Activated CD4-positive, alpha-beta T cell treated with anti-CD3 and anti-CD28 coated beads for 36 hours (primary cell): ENCODE measurements at regions not wholly inside any gene's neighbourhood (a gene's known extent, or its start where the extent isn't known, plus 50 kb on each side); places are given as distances from the start of the nearest gene placed in this dataset.
"Not testable (repeated sequence)": the region's sequence is repeated elsewhere in the genome, so short reads cannot be mapped to it uniquely, and the experiment has no call there.

ENCODE experiments used
- ATAC-seq: fragments of 200-7000 bp; cut with Tn5 transposase; one replicate; pipeline ENCODE4 v1.10.0; 2021; ENCODE audit warnings: mild to moderate bottlenecking, moderate library complexity
- CTCF ChIA-PET: fragments of 350-600 bp; sonication (Branson Sonifier 250); formaldehyde crosslinking; loops from one replicate; lab custom pipeline; 2021; ENCODE audit warnings: antibody characterized with exemption; lab: Charles Lee
- POLR2A ChIA-PET: fragments of 350-600 bp; sonication (Branson Sonifier 250); formaldehyde crosslinking; loops from one replicate; lab custom pipeline; 2021; ENCODE audit warnings: antibody characterized with exemption, inconsistent platforms; lab: Charles Lee
- DNase-seq: peaks from one replicate; pipeline ENCODE4 v3.0.0-alpha.2; 2020
- H3K27ac Mint-ChIP-seq: one replicate; pipeline ENCODE4 v1.8.0; 2021; ENCODE audit warnings: mixed read lengths
- H3K27me3 Mint-ChIP-seq: one replicate; pipeline ENCODE4 v1.8.0; 2021; ENCODE audit warnings: mixed read lengths
- H3K36me3 Mint-ChIP-seq: one replicate; pipeline ENCODE4 v1.8.0; 2021; ENCODE audit warnings: low read depth, mixed read lengths
- H3K4me1 Mint-ChIP-seq: one replicate; pipeline ENCODE4 v1.8.0; 2021; ENCODE audit warnings: mixed read lengths
- H3K4me3 Mint-ChIP-seq: one replicate; pipeline ENCODE4 v1.8.0; 2021; ENCODE audit warnings: mild to moderate bottlenecking, moderate library complexity, mixed read lengths
- H3K9me3 Mint-ChIP-seq: one replicate; pipeline ENCODE4 v1.8.0; 2021; ENCODE audit warnings: low read depth, mixed read lengths
- intact Hi-C, 2 experiments: fragments of 100-400 bp; cut with DNase I in 1 of 2; cut with micrococcal nuclease in 1 of 2; formaldehyde crosslinking; loops; one replicate each; pipeline versions ENCODE4 v1.14.2 to v1.15.1; 2022 to 2024; cut with DNase I, micrococcal nuclease

GRCh38 chr1:242811092-242811840, 286.8 kb upstream of the PLD5 start:
- H3K27me3 Mint-ChIP-seq = peaks cover 9% of the 10 kb centered on the region
- ATAC-seq (no peak), DNase-seq (no peak)
- no peaks in the 10 kb centered on the region for H3K4me1 Mint-ChIP-seq
- no peaks in the 10 kb centered on the region for H3K36me3 Mint-ChIP-seq
- POLR2A ChIA-PET = no interaction called here
- CTCF ChIA-PET = no interaction called here
- H3K27ac Mint-ChIP-seq = no peak overlapping the region
- no peaks in the 10 kb centered on the region for H3K9me3 Mint-ChIP-seq
- H3K4me3 Mint-ChIP-seq = no peak overlapping the region
- intact Hi-C loops = no loop called here

DNA sequence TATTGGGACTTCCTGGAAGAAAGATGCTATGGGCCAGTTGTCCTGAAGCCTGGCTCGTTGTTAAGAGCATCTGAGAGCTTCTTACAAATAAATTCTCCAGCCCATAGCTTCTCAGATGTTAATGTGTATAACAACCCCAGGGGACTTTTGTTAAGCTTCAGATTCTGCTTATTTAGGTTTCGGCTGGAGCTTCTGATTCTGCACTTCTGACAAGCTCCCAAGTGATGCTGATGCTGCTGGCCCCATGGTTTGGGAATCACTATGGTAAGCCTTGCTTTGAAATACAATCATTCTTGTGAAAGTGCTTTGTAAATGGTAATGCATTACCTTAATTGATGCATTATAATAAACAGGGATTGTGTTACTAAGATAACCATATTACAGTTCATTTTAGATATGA, 281.8 kb upstream of the PLD5 start:
- DNase-seq = no peak
- ATAC-seq = no peak
- H3K4me3 Mint-ChIP-seq = no peak overlapping the region
- intact Hi-C loops = no loop called here
- H3K27ac Mint-ChIP-seq = no peak overlapping the region
- ChIA-PET CTCF (no interaction called here), POLR2A (no interaction called here)
- H3K9me3 Mint-ChIP-seq = no peaks in the 10 kb centered on the region
- no peaks in the 10 kb centered on the region for H3K4me1 Mint-ChIP-seq
- H3K36me3 Mint-ChIP-seq = no peaks in the 10 kb centered on the region
- H3K27me3 Mint-ChIP-seq = no peaks in the 10 kb centered on the region

- H3K27ac Mint-ChIP-seq, POLR2A ChIA-PET, H3K9me3 Mint-ChIP-seq, H3K4me1 Mint-ChIP-seq, H3K4me3 Mint-ChIP-seq, CTCF ChIA-PET, H3K36me3 Mint-ChIP-seq, H3K27me3 Mint-ChIP-seq, DNase-seq, intact Hi-C loops, ATAC-seq: not testable (repeated sequence)
Measured at GRCh38 chr1:242805360-242805759, 280.9 kb upstream of the PLD5 start.

DNA sequence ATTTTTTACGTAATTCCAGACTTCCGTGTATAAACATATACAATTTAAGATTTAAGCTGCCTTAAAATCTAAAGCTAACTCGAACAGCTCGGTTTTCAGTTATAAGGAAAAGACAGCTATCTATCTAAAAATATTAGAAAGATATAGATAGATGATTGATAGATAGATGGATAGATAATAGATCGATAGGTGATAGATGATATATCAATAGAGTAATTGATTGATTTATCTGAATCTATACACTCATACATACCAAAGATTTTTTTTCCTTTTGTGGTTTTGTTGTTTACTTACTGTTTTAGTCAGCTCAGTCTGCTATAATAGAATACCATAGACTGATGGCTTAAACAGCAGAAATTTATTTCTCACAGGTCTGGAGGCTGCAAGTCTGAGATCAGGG, 278.5 kb upstream of the PLD5 start:
- POLR2A ChIA-PET = no interaction called here
- H3K27ac Mint-ChIP-seq = no peak overlapping the region

DNA sequence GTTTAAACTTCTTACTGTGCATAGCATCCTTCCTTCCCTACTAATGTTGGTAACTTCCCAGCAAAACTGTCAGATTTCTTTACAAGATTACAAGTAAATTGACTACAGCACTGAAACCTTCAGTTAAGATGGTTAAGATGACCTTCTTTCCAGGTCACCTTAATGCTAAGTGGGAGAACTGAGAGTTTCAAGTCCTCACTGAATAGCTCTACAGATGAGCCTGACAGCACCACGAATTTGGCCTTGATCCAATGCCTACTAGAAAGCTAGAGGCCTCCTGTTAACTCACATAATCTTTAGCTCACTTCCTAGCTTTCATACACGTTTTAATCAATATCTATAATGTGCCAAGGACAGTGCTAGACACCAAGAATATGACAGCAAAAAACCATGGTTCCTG, 276.0 kb upstream of the PLD5 start:
- Mint-ChIP-seq H3K36me3 (no peaks in the 10 kb centered on the region), H3K27me3 (peaks cover 2% of the 10 kb centered on the region), H3K4me1 (no peaks in the 10 kb centered on the region), H3K27ac (no peak overlapping the region), H3K4me3 (no peak overlapping the region), H3K9me3 (no peaks in the 10 kb centered on the region)
- POLR2A ChIA-PET = no interaction called here
- ATAC-seq = no peak
- no peak for DNase-seq
- intact Hi-C loops = no loop called here
- CTCF ChIA-PET = no interaction called here

More for the DNA sequence above, 278.5 kb upstream of the PLD5 start:
- intact Hi-C loops = no loop called here
- DNase-seq = no peak
- H3K4me3 Mint-ChIP-seq = no peak overlapping the region
- H3K36me3 Mint-ChIP-seq = no peaks in the 10 kb centered on the region
- ATAC-seq = no peak
- CTCF ChIA-PET = no interaction called here
- no peaks in the 10 kb centered on the region for H3K4me1 Mint-ChIP-seq
- H3K27me3 Mint-ChIP-seq = no peaks in the 10 kb centered on the region
- no peaks in the 10 kb centered on the region for H3K9me3 Mint-ChIP-seq

DNA sequence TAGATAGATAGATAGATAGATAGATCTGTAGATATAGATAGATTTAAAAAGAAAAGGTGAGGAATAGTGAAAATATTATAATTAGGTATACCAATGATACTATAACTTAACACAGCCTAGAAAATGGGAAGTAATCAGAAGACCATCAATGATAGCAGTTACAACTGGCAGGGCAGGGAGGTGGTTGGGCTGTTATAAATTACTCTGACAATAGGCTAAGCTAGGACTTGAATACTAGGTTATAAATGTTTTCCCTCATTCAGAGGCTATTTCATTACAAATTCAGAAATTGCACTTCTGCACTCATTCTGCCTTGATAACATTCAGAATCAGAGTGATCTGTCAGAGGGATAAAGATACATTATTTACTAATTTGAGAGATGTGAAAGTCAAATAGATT, 273.4 kb upstream of the PLD5 start:
- no peak for ATAC-seq
- Mint-ChIP-seq H3K27me3 (peaks cover 2% of the 10 kb centered on the region), H3K36me3 (no peaks in the 10 kb centered on the region), H3K4me1 (no peaks in the 10 kb centered on the region), H3K9me3 (no peaks in the 10 kb centered on the region), H3K27ac (no peak overlapping the region), H3K4me3 (no peak overlapping the region)
- POLR2A ChIA-PET = no interaction called here
- CTCF ChIA-PET = no interaction called here
- intact Hi-C loops = no loop called here
- no peak for DNase-seq

GRCh38 chr1:242788771-242789170, 264.3 kb upstream of the PLD5 start:
- Mint-ChIP-seq H3K27ac (no peak overlapping the region), H3K4me3 (no peak overlapping the region), H3K36me3 (no peaks in the 10 kb centered on the region), H3K27me3 (peaks cover 7% of the 10 kb centered on the region), H3K4me1 (no peaks in the 10 kb centered on the region), H3K9me3 (no peaks in the 10 kb centered on the region)
- intact Hi-C loops = no loop called here
- DNase-seq = no peak
- ChIA-PET CTCF (no interaction called here), POLR2A (no interaction called here)
- no peak for ATAC-seq

- CTCF ChIA-PET = interaction anchor here (0.5 kb wide), 1 partner anchor 135 kb away, joined by 3 read pairs; no protein-coding TSS in a partner anchor
- H3K9me3 Mint-ChIP-seq = no peaks in the 10 kb centered on the region
Measured at GRCh38 chr1:242787968-242788367, 263.5 kb upstream of the PLD5 start.

DNA sequence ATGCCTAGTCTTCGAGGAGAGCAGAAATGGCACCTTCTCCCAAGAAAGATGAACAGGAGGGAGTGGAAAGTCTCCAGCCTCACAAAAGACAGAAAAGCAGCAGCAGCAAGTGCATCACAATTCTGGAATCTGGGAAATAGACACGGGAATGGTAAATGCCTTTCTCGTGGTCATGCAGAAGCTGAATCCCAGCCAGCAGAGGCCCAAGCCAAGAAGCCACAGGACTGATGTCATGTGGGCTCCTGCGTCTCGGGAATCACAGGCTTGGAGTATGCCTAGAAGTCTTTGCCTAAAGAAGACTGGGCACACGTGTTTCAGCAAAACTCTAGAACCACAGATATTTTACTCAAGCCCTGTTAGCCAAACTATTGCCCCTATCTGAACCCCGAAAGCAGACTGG, 260.3 kb upstream of the PLD5 start:
- Mint-ChIP-seq H3K36me3 (no peaks in the 10 kb centered on the region), H3K4me3 (no peak overlapping the region), H3K27ac (no peak overlapping the region), H3K4me1 (no peaks in the 10 kb centered on the region), H3K9me3 (no peaks in the 10 kb centered on the region), H3K27me3 (peaks cover 7% of the 10 kb centered on the region)
- DNase-seq (no peak), ATAC-seq (no peak)
- intact Hi-C loops = no loop called here
- POLR2A ChIA-PET = no interaction called here
- CTCF ChIA-PET = no interaction called here

More at GRCh38 chr1:242787968-242788367, 263.5 kb upstream of the PLD5 start:
- POLR2A ChIA-PET = no interaction called here
- no peak overlapping the region for H3K27ac Mint-ChIP-seq
- H3K4me3 Mint-ChIP-seq = no peak overlapping the region
- intact Hi-C loops = no loop called here
- DNase-seq (no peak), ATAC-seq (no peak)
- no peaks in the 10 kb centered on the region for H3K36me3 Mint-ChIP-seq
- peaks cover 7% of the 10 kb centered on the region for H3K27me3 Mint-ChIP-seq
- H3K4me1 Mint-ChIP-seq = no peaks in the 10 kb centered on the region

GRCh38 chr1:242784084-242784483, 259.6 kb upstream of the PLD5 start:
- Mint-ChIP-seq H3K27me3 (peaks cover 7% of the 10 kb centered on the region), H3K4me3 (no peak overlapping the region), H3K27ac (no peak overlapping the region), H3K4me1 (no peaks in the 10 kb centered on the region), H3K36me3 (no peaks in the 10 kb centered on the region), H3K9me3 (no peaks in the 10 kb centered on the region)
- POLR2A ChIA-PET = no interaction called here
- DNase-seq (no peak), ATAC-seq (no peak)
- CTCF ChIA-PET = no interaction called here
- intact Hi-C loops = no loop called here

DNA sequence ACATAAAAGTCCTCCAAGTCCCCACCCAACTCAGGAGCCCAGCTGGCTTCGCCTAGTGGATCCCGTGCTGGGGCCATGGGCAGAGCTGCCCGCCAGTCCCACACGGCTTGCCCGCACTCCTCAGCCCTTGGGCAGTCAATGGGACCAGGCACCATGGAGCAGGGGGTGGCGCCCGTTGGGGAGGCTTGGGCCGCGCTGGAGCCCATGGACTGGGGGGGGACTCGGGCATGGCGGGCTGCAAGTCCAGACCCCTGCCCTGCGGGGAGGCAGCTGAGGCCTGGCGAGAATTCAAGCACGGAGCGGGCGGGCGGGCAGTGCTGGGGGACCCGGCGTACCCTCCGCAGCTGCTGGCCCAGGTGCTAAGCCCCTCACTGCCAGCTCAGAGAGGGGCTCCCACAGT, 249.8 kb upstream of the PLD5 start:
- Mint-ChIP-seq H3K4me3 (no peak overlapping the region), H3K4me1 (no peaks in the 10 kb centered on the region), H3K27me3 (no peaks in the 10 kb centered on the region), H3K9me3 (peaks cover 2% of the 10 kb centered on the region), H3K36me3 (no peaks in the 10 kb centered on the region), H3K27ac (no peak overlapping the region)
- intact Hi-C loops = no loop called here
- DNase-seq (no peak), ATAC-seq (no peak)
- ChIA-PET CTCF (no interaction called here), POLR2A (no interaction called here)

DNA sequence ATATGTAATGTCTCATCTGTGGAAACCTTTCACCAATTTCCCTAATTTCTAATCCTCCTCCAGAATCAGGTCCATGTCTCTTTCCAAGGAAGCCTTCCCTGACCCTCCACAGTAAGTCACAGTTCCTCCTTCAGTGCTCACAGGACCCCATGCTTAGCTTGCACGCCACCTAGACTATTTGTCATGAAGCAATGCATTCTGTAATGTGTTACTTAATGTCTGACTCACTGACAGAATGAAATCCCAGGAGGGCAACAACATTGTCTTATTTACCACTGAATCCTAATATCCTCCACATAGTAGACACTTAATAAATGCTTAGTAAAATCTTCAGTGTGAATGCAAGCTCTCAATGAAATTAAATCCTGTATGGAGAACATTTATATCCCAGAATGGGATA, 245.9 kb upstream of the PLD5 start:
- H3K36me3 Mint-ChIP-seq = no peaks in the 10 kb centered on the region
- no peak for ATAC-seq
- intact Hi-C loops = no loop called here
- no peak overlapping the region for H3K27ac Mint-ChIP-seq
- H3K9me3 Mint-ChIP-seq = peaks cover 6% of the 10 kb centered on the region
- no peaks in the 10 kb centered on the region for H3K4me1 Mint-ChIP-seq
- no peaks in the 10 kb centered on the region for H3K27me3 Mint-ChIP-seq
- no peak overlapping the region for H3K4me3 Mint-ChIP-seq
- POLR2A ChIA-PET = no interaction called here
- no peak for DNase-seq
- CTCF ChIA-PET = no interaction called here
